HT-29 (cell line): ENCODE measurements at regions not wholly inside any gene's neighbourhood (a gene's known extent, or its start where the extent isn't known, plus 50 kb on each side); places are given as distances from the start of the nearest gene placed in this dataset. TPM values are rescaled to one million over a fixed set of nuclear protein-coding genes. Genes with fewer than 3 reads are reported as not detected.
"Not testable (repeated sequence)": the region's sequence is repeated elsewhere in the genome, so short reads cannot be mapped to it uniquely, and the experiment has no call there.

ENCODE experiments used
- DNase-seq: peaks from one replicate; pipeline ENCODE4 v3.0.0-alpha.2; 2015; ENCODE audit warnings: low spot score
- small RNA-seq: library from RNA; depleted of rRNA; stranded (forward); fragments of <200 nt; gene quantifications from one replicate; pipeline ENCODE3, GENCODE V24; 2014

DNA sequence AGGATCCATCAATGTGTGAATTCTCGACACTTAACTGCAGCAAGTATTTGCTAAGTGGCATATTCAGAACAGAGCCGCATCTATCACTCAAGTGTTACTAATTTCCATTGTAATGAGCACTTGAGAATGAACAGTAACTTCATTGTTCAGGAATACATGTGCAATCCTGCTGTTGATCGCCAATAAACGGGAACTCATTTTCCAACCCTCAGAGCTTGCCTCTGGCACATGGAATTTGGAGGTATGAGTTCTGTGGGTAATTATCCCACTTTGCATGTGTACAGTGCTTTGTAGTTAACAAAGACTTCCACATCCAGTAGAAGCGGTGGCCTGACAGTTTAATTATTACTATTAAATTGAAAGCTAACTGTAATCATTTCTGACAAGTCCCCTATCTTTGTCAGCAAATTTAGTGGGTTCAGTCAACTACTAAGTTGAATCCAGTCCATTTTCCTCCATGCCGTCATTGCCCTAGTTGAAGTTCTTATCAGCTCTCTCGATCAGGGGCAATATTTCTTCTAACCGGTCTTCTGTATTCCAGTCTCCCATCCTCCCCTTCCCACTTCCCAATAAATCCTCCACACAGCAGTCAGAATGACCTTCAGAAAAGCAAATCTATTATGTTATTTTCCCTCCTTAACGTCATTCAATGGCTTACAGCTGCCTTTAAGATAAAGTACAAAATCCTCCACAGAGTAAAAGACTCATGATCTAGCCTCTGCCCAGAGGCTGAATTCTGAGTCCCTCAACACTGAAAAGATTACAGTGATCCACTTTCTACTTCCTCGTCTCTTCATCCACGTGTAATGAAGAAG lies 62.4 kb upstream of the GBA3 start:
- DNase-seq = not testable (repeated sequence)

DNA sequence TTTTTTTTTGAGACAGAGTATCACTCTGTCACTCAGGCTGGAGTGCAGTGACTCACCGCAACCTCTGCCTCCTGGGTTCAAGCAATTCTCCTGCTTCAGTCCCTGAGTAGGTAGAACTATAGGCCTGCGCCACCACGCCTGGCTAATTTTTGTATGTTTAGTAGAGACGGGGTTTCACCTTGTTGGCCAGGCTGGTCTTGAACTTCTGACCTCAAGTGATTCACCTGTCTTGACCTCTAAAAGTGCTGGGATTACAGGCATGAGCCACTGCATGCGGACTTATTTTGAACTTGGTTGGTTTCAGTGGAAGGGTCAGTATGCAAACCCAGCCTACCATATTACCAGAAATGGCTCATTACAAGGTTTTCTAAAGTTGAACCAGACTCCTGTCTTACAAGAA lies 61.6 kb upstream of the GBA3 start:
- not testable (repeated sequence) for DNase-seq

DNA sequence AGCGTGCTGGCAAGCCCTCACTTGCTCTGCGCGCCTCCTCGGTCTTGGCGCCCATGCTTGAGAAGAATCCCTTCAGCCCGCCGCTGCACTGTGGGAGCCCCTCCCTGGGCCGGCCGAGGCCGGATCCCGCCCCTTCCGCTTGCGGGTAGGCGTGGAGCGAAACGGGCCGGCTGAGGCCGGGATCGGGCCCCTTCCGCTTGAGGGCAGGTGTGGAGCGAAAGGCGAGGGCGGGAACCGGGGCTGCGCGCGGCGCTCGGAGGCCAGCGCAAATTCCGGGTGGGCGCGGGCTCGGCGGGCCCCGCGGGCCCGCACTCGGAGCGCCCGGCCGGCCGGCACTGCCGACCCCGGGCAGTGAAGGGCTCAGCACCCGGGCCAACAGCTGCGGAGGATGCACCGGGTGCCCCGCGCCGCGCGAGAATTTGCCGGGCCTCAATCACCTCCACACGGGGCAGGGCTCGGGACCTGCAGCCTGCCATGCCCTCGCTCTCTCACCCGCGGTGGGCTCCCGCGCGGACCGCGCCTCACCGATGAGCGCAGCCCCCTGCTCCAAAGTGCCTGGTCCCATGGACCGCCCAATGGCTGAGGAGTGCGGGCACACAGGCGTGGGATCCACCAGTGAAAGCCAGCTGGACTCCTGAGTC lies 58.1 kb upstream of the GBA3 start:
- no peak for DNase-seq

DNA sequence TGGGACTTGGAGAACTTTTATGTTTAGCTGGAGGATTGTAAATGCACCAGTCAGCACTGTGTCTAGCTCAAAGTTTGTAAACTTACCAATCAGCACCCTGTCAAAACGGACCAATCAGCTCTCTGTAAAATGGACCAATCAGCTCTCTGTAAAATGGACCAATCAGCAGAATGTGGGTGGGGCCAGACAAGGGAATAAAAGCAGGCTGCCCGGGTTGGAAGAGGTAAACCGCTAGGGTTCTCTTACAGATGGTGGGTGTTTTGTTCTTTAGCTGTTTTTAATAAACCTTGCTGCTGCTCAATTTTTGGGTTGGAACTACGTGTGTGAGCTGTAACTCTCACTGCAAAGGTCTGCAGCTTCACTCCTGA lies 57.6 kb upstream of the GBA3 start:
- not testable (repeated sequence) for DNase-seq

DNA sequence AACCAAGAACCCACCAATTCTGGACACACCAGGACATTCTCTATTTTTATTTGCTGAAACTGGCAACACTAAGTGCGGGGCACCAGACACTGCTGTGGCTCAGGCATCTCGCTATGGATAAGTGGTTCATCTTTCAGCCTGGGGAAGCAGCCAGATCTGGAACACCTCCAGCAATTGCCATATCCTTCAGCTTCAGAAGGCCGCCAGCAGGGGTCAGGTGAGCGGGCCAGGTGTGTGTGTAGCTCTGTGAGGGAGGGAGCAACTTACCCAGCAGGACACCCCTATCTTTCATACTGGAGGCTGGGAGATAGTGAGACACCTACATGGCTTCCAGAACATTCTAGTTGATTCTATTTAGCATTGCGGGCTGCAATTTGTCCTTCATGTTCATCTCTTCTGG lies 57.0 kb upstream of the GBA3 start:
- DNase-seq = peak; percentile 28

DNA sequence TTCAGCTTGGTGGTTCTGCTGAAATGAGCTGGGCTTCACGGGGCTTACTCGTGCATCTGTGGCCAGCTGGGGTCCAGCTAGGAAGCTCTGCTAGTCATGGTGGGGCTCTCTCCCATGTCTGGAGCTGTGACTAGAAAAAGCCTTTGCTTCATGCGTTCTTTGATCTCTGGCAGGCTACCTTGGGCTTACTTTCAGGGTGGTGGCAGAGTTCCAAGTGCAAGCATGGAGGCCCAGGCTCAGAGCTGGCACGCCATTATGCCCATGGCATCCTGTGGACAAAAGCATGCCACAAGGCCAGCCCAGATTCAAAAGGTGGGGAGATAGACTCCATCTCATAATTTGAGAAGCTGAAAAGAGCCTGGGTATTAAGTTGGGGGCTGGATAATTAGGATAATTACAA lies 55.4 kb upstream of the GBA3 start:
- no peak for DNase-seq

Small RNA genes in the stretch of these regions (small RNA-seq; reads per million reads assigned to genes)
- gene AC098583.1 = not detected
